OCI-LY3 (cell line): ENCODE measurements at regions not wholly inside any gene's neighbourhood (a gene's known extent, or its start where the extent isn't known, plus 50 kb on each side); places are given as distances from the start of the nearest gene placed in this dataset.

ENCODE experiments used
- H2AFZ ChIP-seq: fragments of 200-600, 300-600 bp; shearing (Covaris generic); 2 replicates; pipeline ENCODE4 v1.6.0; 2014; ENCODE audit warnings: antibody characterized with exemption, low read depth, low read length
- H3K27ac ChIP-seq: fragments of 200-600, 300-600 bp; sonication (generic); 2 replicates; pipeline ENCODE4 v1.5.1; 2014; ENCODE audit warnings: mild to moderate bottlenecking, low read length, moderate library complexity, mixed read lengths
- H3K27me3 ChIP-seq: fragments of 200-600, 300-600 bp; sonication (generic); 2 replicates; pipeline ENCODE4 v1.6.1; 2014; ENCODE audit warnings: low read depth, low read length, mixed read lengths
- H3K36me3 ChIP-seq: fragments of 200-600, 300-600 bp; sonication (generic); replicated peaks from 2 replicates; pipeline ENCODE3; 2014; ENCODE audit warnings: low read depth, low read length, mixed read lengths
- H3K4me1 ChIP-seq: fragments of 300-600, 200-600 bp; sonication (generic); 2 replicates; pipeline ENCODE4 v1.6.1; 2014; ENCODE audit warnings: low read length, mixed read lengths
- H3K4me2 ChIP-seq: fragments of 200-600, 300-600 bp; sonication (generic); 2 replicates; pipeline ENCODE4 v1.6.1; 2014; ENCODE audit warnings: low read length, mixed read lengths
- H3K4me3 ChIP-seq: fragments of 300-600, 200-600 bp; sonication (generic); 2 replicates; pipeline ENCODE4 v1.5.1; 2014; ENCODE audit warnings: antibody characterized with exemption, mild to moderate bottlenecking, low read length, moderate library complexity
- H3K79me2 ChIP-seq: fragments of 300-600, 200-600 bp; shearing (Covaris generic); 2 replicates; pipeline ENCODE4 v1.6.1; 2014; ENCODE audit warnings: mild to moderate bottlenecking, low read length, mixed read lengths
- H3K9ac ChIP-seq: fragments of 300-600, 200-600 bp; shearing (Covaris generic); 2 replicates; pipeline ENCODE4 v1.6.0; 2014; ENCODE audit warnings: mild to moderate bottlenecking, low read length, moderate library complexity
- H3K9me3 ChIP-seq: fragments of 200-600, 300-600 bp; shearing (Covaris generic); 2 replicates; pipeline ENCODE4 v1.6.1; 2014; ENCODE audit warnings: low read length, mixed read lengths; ENCODE audit not compliant: insufficient read depth
- H4K20me1 ChIP-seq: fragments of 200-600, 300-600 bp; sonication (generic); 2 replicates; pipeline ENCODE4 v1.6.1; 2016; ENCODE audit warnings: low read length, mixed read lengths; ENCODE audit not compliant: insufficient read depth
- EZH2phosphoT487 ChIP-seq: fragments of 200-600 bp; shearing (Covaris generic); IDR thresholded peaks from 2 replicates; pipeline ENCODE4 v1.6.1; 2018; ENCODE audit warnings: antibody characterized with exemption, mixed run types, low read depth
- TF ChIP-seq, protein P1 (sequence below): fragments of 200-600, 300-600 bp; sonication (generic); IDR thresholded peaks from 2 replicates; pipeline ENCODE4 v1.5.1; 2014; ENCODE audit warnings: antibody characterized with exemption, low read length, low read depth

DNA sequence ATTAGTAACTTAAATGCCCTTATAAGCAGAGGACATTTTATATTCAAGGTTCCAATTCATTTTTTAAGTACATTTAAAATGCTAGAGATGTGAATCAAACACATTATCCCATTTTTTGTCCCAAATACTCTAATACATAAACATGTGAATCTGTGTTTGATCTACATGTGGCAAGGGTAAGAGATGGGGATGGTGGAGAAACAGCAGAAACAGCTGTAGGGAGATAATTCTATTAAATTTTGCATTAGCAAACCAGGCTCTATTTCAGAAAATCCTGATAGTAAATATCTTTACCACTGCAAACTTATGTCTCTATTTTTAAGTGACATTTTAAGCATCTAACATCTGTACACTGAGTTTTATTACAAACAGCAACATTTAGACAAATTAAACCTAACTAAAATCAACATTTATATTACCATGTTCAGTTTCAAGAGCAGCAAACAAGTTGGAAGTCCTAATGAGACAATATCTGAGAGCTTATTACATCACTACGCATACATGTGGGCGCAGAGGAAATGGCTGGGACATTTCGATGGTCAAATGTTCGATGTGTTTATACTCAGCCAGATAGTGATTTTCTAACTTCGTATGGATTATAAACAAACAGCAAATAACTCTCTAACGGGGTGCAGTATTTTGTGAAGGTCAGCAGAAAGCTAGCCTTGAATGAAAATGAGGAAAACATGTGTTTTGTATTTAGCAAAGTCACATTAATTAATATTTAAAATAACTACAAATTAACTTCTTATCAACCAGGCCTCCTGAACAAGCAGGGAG is 165.1 kb downstream of the GJA1 start:
- H3K9me3 ChIP-seq = no peaks in the 10 kb centered on the region
- H3K79me2 ChIP-seq = no peaks in the 10 kb centered on the region
- H2AFZ ChIP-seq = no peak overlapping the region
- no peaks in the 10 kb centered on the region for H3K4me1 ChIP-seq
- TF ChIP-seq EZH2phosphoT487 = no peak
- TF ChIP-seq, protein P1, sequence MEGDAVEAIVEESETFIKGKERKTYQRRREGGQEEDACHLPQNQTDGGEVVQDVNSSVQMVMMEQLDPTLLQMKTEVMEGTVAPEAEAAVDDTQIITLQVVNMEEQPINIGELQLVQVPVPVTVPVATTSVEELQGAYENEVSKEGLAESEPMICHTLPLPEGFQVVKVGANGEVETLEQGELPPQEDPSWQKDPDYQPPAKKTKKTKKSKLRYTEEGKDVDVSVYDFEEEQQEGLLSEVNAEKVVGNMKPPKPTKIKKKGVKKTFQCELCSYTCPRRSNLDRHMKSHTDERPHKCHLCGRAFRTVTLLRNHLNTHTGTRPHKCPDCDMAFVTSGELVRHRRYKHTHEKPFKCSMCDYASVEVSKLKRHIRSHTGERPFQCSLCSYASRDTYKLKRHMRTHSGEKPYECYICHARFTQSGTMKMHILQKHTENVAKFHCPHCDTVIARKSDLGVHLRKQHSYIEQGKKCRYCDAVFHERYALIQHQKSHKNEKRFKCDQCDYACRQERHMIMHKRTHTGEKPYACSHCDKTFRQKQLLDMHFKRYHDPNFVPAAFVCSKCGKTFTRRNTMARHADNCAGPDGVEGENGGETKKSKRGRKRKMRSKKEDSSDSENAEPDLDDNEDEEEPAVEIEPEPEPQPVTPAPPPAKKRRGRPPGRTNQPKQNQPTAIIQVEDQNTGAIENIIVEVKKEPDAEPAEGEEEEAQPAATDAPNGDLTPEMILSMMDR = no peak
- H3K27ac ChIP-seq = no peak overlapping the region
- no peak overlapping the region for H3K9ac ChIP-seq
- H3K36me3 ChIP-seq = no peaks in the 10 kb centered on the region
- no peaks in the 10 kb centered on the region for H3K27me3 ChIP-seq
- no peaks in the 10 kb centered on the region for H4K20me1 ChIP-seq
- H3K4me3 ChIP-seq = no peak overlapping the region
- no peak overlapping the region for H3K4me2 ChIP-seq

DNA sequence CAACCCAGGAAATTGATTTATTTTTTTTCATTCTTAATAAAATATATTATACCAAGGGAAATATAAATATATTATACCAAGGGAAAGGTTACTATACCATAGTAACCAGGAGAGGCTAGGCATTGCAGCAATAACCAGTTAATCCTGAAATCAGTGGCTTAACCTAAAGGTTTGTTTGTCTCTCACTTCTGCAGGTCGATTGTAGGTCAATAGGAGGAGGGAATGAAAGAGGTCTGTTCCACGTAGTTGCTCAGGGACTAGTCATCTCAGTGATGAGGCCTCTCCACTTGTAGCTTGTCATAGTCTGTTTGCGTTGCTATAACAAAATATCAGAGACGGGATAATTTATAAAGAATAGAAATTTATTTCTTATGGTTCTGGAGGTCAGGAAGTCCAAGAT is 168.0 kb downstream of the GJA1 start:
- H3K4me3 ChIP-seq = no peak overlapping the region

DNA sequence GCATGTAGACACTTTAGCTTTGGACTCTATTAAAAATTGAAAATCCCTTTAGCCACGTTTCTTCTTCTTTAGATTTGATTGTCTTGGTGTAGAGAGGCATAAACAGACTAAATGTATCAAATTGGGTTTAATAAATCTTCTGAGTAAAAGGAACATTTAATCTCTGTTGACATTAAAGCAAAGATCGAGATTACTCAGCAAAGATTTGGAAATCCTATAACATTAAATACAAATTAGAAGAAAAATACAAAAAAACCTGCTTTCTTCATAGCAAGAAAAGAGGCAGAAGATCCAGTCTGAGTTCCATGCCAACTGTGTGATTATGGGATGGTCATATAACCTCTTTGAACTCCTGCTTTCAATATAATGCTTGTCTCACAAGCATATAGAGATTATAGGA is 172.3 kb downstream of the GJA1 start:
- Histone ChIP-seq H3K36me3 (no peaks in the 10 kb centered on the region), H3K4me2 (no peak overlapping the region), H4K20me1 (no peaks in the 10 kb centered on the region), H3K79me2 (no peaks in the 10 kb centered on the region), H3K4me3 (no peak overlapping the region), H3K9me3 (no peaks in the 10 kb centered on the region), H3K9ac (no peak overlapping the region), H3K27ac (no peak overlapping the region), H2AFZ (no peak overlapping the region), H3K4me1 (no peaks in the 10 kb centered on the region), H3K27me3 (no peaks in the 10 kb centered on the region)
- no peak for TF ChIP-seq EZH2phosphoT487
- TF ChIP-seq, protein P1 = no peak

More for the DNA sequence above, 168.0 kb downstream of the GJA1 start:
- Histone ChIP-seq H3K27ac (no peak overlapping the region), H3K4me2 (no peak overlapping the region), H3K36me3 (no peaks in the 10 kb centered on the region), H3K27me3 (no peaks in the 10 kb centered on the region), H3K79me2 (no peaks in the 10 kb centered on the region), H2AFZ (no peak overlapping the region), H4K20me1 (no peaks in the 10 kb centered on the region), H3K9me3 (no peaks in the 10 kb centered on the region), H3K4me1 (no peaks in the 10 kb centered on the region), H3K9ac (no peak overlapping the region)
- TF ChIP-seq, protein P1 = no peak
- TF ChIP-seq EZH2phosphoT487 = no peak

DNA sequence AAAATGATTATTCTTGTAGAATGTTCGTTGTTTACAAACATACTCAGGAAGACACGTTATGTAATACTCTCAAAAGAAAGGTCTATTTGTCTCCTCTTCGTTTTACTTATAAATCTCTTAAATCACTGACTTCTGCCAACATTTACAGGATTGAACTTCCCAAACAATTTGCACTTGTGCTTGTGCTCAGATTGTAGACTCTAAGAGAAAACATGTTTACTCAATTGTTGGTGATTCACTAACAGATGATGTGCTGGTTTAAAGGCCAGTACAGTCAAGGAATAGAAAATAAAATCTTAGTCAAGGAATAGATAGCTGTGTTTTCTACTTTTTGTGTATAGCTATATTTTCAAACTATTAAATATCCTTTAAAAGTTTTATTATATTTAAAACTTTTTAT is 172.8 kb downstream of the GJA1 start:
- H3K27me3 ChIP-seq = no peaks in the 10 kb centered on the region
- no peaks in the 10 kb centered on the region for H3K36me3 ChIP-seq
- no peak overlapping the region for H2AFZ ChIP-seq
- no peaks in the 10 kb centered on the region for H3K9me3 ChIP-seq
- H3K27ac ChIP-seq = no peak overlapping the region
- no peak overlapping the region for H3K4me3 ChIP-seq
- no peak overlapping the region for H3K9ac ChIP-seq
- TF ChIP-seq, protein P1 = no peak
- no peaks in the 10 kb centered on the region for H3K4me1 ChIP-seq
- no peak overlapping the region for H3K4me2 ChIP-seq
- no peaks in the 10 kb centered on the region for H4K20me1 ChIP-seq
- no peaks in the 10 kb centered on the region for H3K79me2 ChIP-seq
